GM12864 (cell line): ENCODE measurements at regions not wholly inside any gene's neighbourhood (a gene's known extent, or its start where the extent isn't known, plus 50 kb on each side); places are given as distances from the start of the nearest gene placed in this dataset.

Experiments
- DNase-seq: peaks from one replicate; pipeline ENCODE4 v3.0.0-alpha.2; 2011; ENCODE audit warnings: low read depth
- H3K4me3 ChIP-seq: 2 replicates; pipeline ENCODE4 v1.5.1; 2011; ENCODE audit warnings: mild to moderate bottlenecking, low read depth, low read length, control low read depth
- CTCF ChIP-seq: IDR thresholded peaks from 2 replicates; pipeline ENCODE4 v1.5.1; 2011; ENCODE audit warnings: low read depth, mild to moderate bottlenecking, moderate library complexity, low read length, control low read depth, inconsistent platforms; ENCODE audit errors: missing control alignments

- DNase-seq: peak; percentile 53
- no peak for TF ChIP-seq CTCF
- H3K4me3 ChIP-seq: peak overlapping the region; percentile 50
Observed at GRCh38 chr12:124456652-124457152, 110.7 kb downstream of the NCOR2 start.

- H3K4me3 ChIP-seq: peak overlapping the region; percentile 48
- TF ChIP-seq CTCF: no peak
- DNase-seq: no peak
Observed at GRCh38 chr12:124456133-124456651, 111.2 kb downstream of the NCOR2 start.

DNA sequence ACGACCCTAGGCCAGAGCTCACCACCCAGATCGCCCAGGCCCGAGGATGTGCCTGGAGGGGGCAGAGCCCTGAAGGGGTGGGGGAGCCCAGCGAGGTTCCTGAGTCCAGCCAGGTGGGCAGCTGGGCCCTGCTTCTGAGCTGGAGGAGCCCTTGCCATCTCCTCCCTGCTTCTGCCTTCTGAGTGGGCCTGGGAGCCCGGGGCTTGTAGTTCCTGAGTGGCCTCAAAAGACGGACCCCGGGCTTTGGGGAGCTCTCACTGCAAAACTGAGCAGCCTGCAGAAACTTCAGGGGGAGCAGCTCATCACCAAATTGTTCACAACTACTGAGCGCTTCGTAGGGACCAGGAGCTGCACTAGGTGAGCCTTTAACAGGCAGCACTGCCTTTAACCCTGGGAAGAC lies 112.1 kb downstream of the NCOR2 start:
- no peak overlapping the region for H3K4me3 ChIP-seq
- no peak for TF ChIP-seq CTCF
- no peak for DNase-seq

GRCh38 chr12:124454735-124455134 lies 112.7 kb downstream of the NCOR2 start:
- TF ChIP-seq CTCF: no peak
- H3K4me3 ChIP-seq: no peak overlapping the region
- no peak for DNase-seq

GRCh38 chr12:124454352-124454725 lies 113.1 kb downstream of the NCOR2 start:
- H3K4me3 ChIP-seq: no peak overlapping the region
- TF ChIP-seq CTCF: no peak
- no peak for DNase-seq

GRCh38 chr12:124453419-124454351 lies 113.7 kb downstream of the NCOR2 start:
- peak overlapping the region; percentile 25 for H3K4me3 ChIP-seq
- peak; percentile 68 for DNase-seq
- no peak for TF ChIP-seq CTCF
